T47D (cell line): ENCODE measurements at regions not wholly inside any gene's neighbourhood (a gene's known extent, or its start where the extent isn't known, plus 50 kb on each side); places are given as distances from the start of the nearest gene placed in this dataset.
"Not testable (repeated sequence)": the region's sequence is repeated elsewhere in the genome, so short reads cannot be mapped to it uniquely, and the experiment has no call there.

Source experiments
- DNase-seq, 2 experiments: peaks; one replicate each; pipeline versions ENCODE4 v3.0.0 to v3.0.0-alpha.2; 2011 to 2012; ENCODE audit warnings: low read depth in 1 of 2, low spot score in 1 of 2
- JUND ChIP-seq: IDR thresholded peaks from 2 replicates; pipeline ENCODE4 v1.6.1; 2012; ENCODE audit warnings: low read depth
- in situ Hi-C: cut with HindIII; loops from 2 replicates; pipeline ENCODE4 v1.10.0; 2016; ENCODE audit warnings: low sequenced_read_pairs, low pct_unique_long_range_greater_than_20kb

- in situ Hi-C loops, result no loop called here
- TF ChIP-seq JUND, result no peak
- DNase-seq, result no peak
Measured at GRCh38 chr14:38547961-38548490, 292.1 kb upstream of the CLEC14A start.

GRCh38 chr14:38546932-38547551 lies 291.1 kb upstream of the CLEC14A start:
- TF ChIP-seq JUND, result no peak
- no peak for DNase-seq
- in situ Hi-C loops, result no loop called here

- in situ Hi-C loops, result no loop called here
Measured at GRCh38 chr14:38544776-38545175, 288.9 kb upstream of the CLEC14A start.

GRCh38 chr14:38543851-38544250 lies 288.0 kb upstream of the CLEC14A start:
- in situ Hi-C loops, result not testable (repeated sequence)

More at GRCh38 chr14:38544776-38545175, 288.9 kb upstream of the CLEC14A start:
- no peak for DNase-seq
- no peak for TF ChIP-seq JUND

GRCh38 chr14:38538053-38538452 lies 282.2 kb upstream of the CLEC14A start:
- in situ Hi-C loops, DNase-seq: not testable (repeated sequence)

More at GRCh38 chr14:38543851-38544250, 288.0 kb upstream of the CLEC14A start:
- DNase-seq, result not testable (repeated sequence)

GRCh38 chr14:38536376-38537038 lies 280.6 kb upstream of the CLEC14A start:
- TF ChIP-seq JUND, result no peak
- no peak for DNase-seq
- in situ Hi-C loops, result no loop called here

GRCh38 chr14:38528582-38528981 lies 272.7 kb upstream of the CLEC14A start:
- no peak for TF ChIP-seq JUND
- in situ Hi-C loops, result no loop called here
- DNase-seq, result no peak

GRCh38 chr14:38527502-38527878 lies 271.6 kb upstream of the CLEC14A start:
- in situ Hi-C loops, result no loop called here
- DNase-seq, result no peak
- TF ChIP-seq JUND, result no peak

- TF ChIP-seq JUND, result no peak
- in situ Hi-C loops, result no loop called here
- DNase-seq, result no peak
Measured at GRCh38 chr14:38526826-38527501, 271.1 kb upstream of the CLEC14A start.

GRCh38 chr14:38524636-38525509 lies 269.0 kb upstream of the CLEC14A start:
- no peak for DNase-seq
- no peak for TF ChIP-seq JUND
- in situ Hi-C loops, result no loop called here

GRCh38 chr14:38522724-38523123 lies 266.8 kb upstream of the CLEC14A start:
- no peak for TF ChIP-seq JUND
- DNase-seq, result peak in 1 of 2 experiments; percentile 25
- in situ Hi-C loops, result no loop called here

GRCh38 chr14:38521591-38521990 lies 265.7 kb upstream of the CLEC14A start:
- no peak for DNase-seq
- in situ Hi-C loops, result no loop called here
- TF ChIP-seq JUND, result no peak
